Activated CD4-positive, alpha-beta T cell treated with anti-CD3 and anti-CD28 coated beads for 24 hours (primary cell): ENCODE measurements at regions not wholly inside any gene's neighbourhood (a gene's known extent, or its start where the extent isn't known, plus 50 kb on each side); places are given as distances from the start of the nearest gene placed in this dataset.

ENCODE experiments used
- DNase-seq, 2 donors: peaks; one replicate each; pipeline ENCODE4 v3.0.0-alpha.2; 2020; ENCODE audit warnings: low read depth in 2 of 2

DNA sequence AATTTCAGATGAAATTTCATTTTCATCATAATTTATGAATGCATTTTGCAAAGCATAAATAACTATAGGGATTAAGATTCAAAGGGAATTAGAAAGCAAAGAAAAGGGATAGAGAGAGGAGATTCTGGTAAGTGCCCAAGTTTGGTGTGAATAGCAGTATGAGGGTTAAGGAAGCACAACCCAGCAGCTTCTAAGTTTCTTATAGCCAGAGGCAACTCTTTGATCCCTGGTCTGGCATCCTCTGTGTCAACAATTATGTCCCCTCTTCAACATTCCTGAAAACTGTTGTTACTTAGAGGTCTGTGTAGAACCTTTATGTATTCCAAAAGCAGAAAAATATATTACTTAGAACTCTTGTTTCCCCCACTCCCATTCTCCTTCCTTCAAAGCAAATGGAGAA, 171.6 kb upstream of the SATB2 start:
- no peak for DNase-seq

DNA sequence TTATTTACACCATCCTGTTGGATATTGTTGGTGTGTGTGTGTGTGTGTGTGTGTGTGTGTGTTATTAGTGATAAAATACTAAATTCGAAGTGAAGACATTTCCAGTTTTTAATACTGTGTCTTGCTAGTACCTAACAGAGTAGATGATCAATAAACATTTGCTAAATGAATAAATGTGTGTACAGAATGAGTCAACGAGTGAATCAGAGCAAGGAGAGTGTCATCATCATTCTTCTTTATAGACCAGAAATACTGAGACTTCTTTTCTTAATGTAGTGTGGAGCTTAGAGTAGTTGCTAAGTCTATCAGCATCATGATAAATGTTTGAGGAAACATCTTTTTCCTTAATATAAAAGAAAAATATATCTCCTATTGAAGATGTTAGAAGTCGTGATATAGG, 169.7 kb upstream of the SATB2 start:
- DNase-seq = no peak

DNA sequence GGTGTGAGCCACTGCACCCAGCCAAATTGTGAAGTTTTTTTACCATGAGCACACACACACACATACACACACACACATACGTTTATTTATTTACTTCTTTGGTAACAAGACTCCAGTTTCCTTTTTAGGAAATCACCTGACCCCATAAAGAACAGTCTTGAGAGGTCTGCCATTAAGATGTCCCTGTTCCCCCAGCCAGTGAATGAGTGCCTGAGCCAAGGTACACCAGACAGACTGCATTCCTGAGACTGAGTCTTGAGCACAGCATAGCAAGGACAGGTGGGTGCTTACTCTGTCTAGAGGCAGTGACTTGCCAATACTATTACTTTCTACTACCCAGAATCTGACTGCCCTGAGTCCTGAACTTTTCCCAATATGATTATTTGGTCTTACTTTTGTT, 167.2 kb upstream of the SATB2 start:
- no peak for DNase-seq

DNA sequence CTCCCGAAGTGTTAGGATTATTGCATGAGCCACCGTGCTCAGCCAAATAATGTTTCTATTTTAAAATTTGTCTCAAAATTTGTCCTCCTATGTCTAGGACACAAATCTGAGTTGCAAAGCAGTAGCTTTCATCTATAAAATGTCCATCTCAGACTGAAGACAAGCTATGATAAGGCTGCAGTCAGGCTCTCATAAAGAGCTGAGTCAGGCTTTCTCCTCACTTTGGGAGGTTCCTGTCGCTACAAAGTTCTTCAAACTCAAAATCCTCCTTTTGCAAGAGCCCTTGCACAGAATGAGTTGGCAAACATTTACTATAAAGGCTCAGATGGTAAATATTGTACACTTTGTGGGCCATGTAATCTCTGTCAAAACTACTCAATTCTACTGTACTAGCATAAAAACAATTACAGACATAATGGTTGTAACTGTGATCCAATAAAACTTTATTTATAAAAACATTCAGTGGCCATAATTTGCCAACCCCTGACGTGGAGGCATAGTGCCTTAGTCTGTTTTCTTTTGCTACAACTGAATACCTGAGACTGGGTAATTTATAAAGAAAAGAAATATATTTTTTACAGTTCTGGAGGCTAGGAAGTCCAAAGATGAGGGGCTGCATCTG, 154.9 kb upstream of the SATB2 start:
- no peak for DNase-seq

DNA sequence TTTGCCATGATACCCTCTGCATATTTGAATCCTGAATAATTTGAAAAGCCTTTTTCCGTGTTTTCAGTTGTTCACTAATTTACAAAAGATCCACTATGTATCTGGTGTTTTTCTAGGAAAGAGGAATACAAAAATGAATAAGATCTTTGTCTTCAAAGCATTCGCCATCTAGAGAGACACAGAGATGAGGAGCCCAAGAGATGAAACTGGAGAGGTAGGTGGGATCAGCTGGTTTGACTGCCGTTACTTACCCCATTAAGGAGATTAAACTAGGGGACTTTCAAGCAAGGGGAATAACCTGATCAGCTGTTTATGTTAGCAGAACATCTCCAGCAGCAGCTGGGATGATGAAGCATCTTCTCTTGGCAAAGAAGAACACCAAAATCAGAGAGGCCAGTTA, 150.2 kb upstream of the SATB2 start:
- DNase-seq = no peak

DNA sequence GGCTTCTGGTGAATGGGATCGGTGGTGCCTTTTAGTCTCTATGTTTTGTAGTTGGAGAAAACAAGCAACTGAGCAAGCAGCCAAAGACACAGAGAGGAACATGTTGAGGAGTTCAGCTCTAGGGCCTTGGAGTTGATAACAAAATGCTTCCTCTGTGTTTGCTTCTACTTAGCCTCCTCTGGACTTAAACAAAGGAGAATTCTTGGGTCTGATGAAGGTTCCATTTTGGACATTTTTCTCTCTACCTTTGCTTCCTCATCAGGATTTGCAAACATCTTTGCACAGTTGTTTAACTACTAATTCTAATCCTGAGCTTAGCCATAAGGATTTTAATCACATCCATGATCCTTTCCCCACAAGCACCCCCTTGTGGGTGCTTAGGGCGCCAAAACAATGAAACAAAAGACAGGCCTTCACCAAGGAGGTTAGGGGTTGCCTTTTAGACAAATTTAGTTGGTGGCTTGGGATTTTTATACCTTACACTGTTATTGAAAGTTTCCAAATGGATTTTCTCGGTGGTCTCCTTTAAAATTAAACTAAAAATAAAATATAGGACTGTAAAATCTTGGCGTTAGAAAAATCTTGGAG, 148.5 kb upstream of the SATB2 start:
- DNase-seq = no peak

DNA sequence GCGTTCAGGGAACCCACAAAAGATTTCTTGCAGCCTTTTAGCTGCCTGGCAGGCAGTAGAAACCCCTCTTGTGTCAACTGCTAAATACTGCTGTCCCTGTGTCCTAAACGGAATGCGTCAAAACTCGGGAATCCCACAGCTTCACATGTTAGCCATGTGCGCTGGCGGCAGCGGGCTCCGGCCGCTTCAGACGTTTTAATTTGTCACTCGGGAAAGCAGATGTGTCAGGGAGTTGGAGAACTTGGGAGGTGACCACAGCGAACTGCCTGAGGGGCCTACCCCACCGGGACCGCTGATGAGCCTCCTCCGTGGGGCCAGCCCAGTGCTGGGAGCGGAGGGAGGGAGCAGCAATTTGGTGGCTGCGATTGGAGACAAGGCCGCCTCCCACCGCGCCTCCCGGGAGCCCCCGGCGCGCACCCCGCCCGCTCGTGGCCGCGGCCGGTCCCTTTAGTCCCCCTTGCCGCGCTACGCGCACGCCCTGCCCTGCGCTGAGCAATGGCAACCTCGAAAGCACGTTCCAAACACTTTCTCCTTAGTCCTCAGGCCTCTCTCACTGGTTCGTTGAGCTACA, 146.1 kb upstream of the SATB2 start:
- DNase-seq = no peak

DNA sequence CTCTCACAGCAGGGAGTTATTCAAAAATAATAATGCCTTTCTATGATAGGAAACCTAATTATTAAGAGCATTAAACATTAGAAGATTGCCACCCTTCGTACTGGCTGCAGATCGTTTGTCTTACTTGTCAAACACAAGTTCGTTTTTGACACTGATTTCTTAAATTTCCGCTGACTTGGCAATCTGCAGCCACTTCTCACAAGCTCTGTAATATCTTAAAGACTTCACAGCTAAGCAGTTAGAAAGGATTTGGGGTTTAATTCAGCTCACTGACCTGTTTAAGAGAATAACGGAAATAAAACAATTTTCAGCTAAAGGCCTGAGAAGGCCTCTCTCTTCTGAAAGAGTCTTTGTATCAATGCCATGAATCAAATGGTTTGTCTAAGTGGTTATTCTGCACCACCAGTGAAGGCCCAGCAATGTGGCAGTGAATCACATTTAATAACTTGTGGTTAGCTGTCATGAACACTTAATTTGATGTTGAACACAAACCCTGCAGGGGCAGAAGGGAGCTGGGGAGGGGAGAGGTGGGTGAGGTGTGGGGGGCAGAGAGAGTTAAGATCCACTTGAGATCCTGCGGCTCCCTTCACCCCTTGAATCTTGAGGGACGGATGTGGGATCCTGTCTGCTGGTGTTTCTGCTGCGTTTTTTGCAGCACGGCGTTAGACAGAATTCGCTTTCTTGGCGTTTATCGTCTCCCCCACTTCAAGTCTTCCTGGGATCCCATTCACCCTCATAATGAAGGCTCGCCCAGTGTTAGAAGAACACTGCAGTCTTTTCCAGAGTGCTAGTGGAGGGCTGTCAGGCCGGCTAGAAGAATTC, 145.4 kb upstream of the SATB2 start:
- no peak for DNase-seq

DNA sequence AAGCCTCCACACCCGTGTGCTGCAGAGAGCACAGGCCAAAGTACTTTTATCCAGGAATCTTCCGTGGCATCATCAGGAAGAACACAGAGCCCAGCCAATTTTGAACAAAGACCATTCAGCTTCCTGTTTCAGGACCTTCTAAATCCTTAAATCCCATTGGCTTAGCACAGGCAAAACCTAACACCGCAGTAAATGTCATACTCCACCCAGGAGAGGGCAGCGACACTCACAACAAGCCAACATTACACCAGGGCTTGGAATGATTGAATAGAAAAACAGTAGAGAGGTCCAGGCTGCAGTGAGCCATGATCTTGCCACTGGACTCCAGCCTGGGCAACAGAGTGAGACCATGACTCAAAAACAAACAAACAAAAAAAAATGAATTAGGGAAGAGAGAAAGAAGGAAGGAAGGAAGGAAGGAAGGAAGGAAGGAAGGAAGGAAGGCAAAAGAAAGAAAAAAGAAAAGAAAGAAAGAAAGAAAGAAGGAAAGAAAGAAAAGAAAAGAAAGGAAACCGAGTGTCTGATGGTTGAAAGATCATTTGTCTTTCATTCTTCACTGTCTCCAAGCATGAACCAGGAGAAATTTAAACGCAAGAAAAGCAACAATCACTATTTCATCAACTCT, 144.6 kb upstream of the SATB2 start:
- DNase-seq = no peak

DNA sequence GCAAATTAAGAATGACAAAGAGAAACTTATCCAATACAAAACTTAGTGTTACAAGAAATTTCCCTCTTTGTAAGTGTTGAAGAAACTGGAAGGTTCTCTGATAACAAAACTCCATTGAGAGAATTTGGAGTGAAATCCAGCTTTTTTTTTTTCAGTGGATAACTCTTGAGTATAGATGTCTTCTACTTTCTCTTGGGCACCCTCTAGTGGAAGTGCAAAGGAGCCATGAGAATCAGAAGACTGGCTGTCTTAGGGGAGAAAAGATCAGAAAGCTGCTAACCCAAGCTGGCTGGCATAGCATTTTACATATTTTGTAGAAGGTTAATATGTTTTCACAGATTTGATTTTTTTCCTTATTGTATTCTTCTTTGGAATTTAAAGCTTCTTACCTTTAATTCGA, 138.8 kb upstream of the SATB2 start:
- DNase-seq = no peak

DNA sequence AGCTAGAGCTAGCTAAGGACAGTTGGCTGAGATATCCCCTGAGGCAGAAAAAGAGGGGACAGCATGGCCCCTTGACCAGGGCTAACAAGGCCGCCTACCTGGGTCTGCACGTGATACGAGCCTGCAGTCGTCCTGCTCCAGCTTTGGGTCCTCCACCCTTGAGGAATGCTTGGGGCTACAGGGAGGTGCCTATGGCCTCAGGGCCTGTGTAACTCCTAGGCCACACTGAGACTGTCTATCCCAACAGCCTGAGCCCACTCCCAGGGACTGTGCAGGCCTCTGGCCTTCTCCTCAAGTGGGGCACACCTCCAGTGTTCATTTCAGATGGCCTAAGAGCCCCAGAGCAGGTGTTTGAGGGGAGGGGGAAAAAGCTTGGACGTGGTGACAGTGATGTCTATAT, 136.7 kb upstream of the SATB2 start:
- no peak for DNase-seq

DNA sequence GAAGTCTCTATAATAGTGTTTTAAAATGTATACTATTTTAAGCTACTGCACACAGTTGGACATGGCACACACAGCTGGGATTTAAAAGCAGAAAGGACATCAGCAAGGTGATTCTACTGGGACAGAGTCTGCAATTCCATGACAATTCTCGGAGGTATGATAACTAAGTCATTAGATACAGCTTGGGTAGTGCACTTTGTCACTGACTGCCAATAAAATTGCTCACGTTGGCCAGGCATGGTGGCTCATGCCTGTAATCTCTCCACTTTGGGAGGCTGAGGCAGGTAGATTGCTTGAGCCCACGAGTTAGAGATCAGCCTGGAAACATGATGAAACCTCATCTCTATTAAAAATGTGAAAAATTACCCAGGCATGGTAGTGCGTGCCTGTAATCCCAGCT, 134.1 kb upstream of the SATB2 start:
- no peak for DNase-seq

DNA sequence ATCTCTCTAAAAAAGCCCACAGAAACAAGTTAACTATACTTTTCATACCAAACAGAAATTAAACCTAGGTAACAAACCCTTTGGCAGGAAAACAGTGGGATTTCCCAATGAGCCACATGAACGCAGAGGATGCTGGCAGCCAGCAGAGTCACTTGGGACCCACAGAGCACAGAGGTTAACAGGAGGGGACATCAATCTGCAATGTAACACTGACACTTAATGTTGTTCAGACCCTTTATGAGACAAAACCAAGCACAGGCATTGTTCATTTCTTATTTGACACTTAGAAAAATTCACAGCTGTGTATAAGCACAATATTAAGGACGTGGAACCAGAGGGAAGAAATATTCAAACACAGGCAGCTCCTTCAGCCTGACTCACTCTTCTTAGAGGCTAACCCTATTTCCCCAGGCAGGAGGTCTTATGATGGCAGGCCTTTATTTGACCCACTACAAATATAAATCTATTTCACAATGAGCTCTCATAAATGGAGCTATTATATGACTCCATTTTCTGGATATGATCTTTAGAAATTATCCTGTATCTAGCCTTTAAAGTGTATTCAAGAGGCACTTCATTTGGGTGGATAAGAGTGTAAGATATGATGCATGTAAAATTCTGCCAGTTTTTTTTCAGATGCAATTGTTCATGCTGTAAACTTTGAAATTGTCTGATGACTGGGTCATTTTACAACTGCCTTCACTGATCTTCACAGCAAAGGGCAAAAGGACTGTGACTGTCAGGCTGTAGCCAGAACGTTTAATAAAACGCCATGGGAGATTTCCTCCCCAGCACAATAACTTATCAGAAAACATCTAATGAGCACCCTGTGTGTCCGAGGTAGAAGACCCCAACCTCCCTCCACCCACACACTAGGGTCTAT, 132.8 kb upstream of the SATB2 start:
- no peak for DNase-seq

DNA sequence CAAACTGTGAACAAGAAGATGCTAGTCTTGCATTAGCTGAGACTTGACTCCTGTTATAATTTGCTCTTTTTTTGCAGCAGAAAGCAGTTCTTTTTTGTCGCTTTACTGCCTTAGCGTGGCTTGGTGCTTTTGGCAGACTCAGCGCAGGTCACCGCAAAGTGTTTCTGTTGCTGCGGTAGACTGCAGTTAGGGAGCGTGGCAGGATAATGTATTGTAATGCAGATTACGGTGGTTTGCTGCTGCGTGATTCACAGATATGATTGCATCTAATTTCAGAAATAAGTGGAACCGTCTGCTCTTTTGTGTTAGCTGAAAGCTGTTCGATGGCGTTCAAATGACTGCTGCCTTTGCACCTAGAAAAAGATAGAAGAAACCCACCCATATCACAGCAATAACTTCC, 131.6 kb upstream of the SATB2 start:
- DNase-seq = no peak

DNA sequence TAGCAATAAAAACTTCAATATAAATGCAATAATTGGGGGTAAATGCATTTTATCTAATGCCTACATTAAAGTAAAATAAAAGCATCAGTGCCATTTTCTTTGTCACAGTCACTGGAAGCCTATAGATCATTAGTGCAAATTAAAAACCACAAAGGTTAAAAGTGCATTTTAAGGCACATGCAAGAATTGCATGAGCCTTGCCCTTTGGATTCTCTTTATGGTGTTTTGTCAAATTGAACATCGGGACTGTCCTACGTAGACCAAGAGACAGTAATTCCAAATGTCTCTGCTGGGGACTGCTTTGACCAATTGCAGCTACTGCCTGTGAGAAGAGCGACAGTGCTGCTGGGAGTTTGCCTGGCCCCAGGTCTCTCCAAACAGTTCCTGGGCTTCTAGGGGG, 130.3 kb upstream of the SATB2 start:
- no peak for DNase-seq

DNA sequence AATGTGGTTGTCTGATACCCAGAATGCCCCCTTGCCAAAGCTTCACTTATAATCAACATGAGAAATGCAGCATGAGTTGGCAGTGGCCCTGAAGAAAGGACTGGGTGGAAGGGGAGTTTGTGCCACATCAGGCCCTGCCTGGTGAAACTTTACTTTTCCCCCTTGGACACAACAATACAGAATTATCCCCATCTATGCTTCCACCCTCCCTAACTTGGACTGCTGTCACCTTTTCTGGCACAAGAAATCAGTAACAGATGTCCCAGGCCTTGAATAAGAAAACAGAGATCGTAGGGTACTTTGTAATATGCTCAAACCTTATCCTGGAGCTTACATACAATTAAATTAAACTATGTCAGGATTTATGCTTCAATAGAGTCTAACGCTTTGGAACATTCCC, 128.9 kb upstream of the SATB2 start:
- DNase-seq = no peak

DNA sequence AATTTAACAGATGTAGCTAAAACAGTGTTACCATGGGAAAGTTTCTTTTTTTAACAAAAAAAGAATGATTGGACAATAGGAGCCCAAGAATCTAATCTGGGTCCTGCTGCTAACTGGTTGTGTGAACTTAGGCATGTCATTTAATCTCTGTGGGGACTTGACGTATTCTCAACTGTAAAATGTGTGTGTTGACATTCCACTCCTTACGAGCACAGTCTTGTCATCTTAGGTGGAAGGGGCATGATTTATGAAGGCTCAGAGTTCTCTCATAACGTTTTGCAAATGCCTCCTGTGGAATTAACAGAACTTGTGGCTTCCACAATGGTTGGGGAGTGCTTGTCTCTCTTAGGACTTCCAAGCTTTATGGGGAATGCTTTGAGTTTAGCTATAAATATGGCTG, 125.9 kb upstream of the SATB2 start:
- no peak for DNase-seq

DNA sequence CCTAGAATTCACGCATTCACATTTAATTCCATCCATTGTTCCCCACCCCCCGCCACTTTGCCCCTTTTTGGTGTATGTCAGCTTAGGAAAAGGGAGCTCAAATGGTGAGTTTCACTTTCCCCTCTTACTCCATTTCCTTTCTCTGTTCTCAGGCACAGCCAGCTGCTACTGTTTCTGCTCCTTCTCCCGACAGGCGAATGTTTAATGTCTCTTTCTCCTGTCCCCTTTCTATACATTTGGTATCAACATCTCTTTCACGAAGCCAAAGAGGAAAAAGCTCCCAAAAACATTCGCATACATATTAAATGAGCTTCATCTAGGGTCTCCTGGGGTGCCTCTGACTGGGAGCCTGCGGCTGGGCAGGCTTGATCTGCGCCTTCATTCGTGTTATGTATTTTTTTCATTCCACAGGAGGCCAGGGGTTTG, 124.2 kb upstream of the SATB2 start:
- no peak for DNase-seq

DNA sequence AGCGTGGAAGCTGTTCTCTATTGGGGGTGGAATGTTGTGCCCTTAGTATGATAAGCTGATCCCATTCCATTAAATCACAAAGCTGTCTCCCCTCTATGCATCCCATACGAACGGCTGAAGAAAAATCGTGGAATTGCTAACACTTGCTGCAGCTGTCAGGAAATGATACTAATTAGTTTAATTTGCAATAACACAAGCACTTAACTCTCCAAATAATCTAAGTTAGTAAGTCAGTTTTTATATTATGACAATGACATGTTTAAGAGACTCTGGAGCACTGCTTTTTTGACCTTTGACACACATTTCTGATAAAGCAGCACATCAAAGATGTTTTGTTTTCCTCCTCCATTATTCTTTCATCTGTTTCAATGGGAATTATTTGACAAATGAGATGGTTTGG, 123.7 kb upstream of the SATB2 start:
- no peak for DNase-seq

DNA sequence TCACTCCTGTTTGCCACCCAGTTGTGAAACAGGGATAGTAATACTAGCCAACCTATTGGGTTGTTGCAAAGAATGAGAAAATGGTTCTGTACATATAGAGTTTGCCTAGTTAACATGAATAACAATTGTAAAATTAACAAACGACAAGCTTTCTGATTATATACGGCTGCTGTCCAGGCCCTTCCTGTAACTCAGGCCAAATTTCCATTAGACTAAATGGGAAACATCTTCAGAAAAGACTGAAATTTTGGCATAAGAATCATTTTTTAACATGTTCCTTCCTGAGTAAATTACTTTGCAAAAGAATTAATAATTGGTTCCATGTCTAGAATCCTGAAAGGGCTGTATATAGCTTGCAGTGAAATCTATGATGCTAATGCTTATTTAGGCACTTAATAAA, 117.7 kb upstream of the SATB2 start:
- no peak for DNase-seq

DNA sequence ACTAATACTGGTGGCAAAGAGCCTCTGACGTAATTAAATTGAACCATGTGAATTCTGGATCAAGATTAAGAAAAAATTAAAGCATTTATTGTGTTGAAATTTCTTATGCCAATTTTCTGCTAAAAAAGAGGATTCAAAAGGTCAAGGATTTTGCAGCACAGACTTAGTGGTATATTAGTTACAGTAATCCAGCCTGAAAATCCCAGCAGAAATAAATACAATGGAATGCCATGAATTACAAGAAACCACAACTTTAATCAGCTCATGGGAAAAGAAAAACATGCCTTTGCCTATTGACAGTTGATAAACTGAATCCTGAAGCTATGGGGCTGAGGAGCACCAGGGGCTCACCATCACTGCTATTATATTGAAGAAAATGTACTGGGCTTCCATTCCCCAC, 114.8 kb upstream of the SATB2 start:
- no peak for DNase-seq

DNA sequence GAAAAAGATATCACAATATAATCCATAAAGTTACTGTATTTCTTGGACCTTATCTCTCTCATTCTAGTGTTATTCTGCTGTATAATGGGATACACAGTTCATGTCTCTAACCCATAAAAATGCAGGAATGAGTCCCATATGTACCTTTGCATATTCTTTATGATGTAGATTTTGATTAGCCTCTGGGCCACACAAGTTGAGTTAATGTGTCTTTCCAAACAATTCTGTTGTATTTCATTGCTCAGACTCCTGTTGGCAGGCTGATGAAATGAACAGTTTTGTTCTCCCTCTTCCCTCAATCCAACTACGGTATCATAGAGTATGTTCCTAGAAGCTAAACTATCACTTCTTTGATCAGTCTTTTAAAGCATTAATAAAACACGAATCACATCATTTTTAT, 113.2 kb upstream of the SATB2 start:
- DNase-seq = no peak
